Upper lobe of left lung (tissue), 4 donors: ENCODE measurements at regions not wholly inside any gene's neighbourhood (a gene's known extent, or its start where the extent isn't known, plus 50 kb on each side); places are given as distances from the start of the nearest gene placed in this dataset.

Experiments
- CTCF ChIP-seq, 6 experiments: fragments of 450-650 bp in 4 of 6; fragments of 200-600 bp in 2 of 6; sonication (generic) in 2 of 6; IDR thresholded peaks; one replicate each; pipeline ENCODE4 v1.5.1; 2016 to 2019; ENCODE audit warnings: antibody characterized with exemption in 6 of 6
- POLR2AphosphoS5 ChIP-seq, 2 donors: sonication (generic); formaldehyde crosslinking; IDR thresholded peaks; one replicate each; pipeline ENCODE4 v1.5.1; 2017; ENCODE audit warnings: antibody characterized with exemption in 2 of 2

GRCh38 chr20:40232756-40233155 lies 456.3 kb downstream of the MAFB start:
- TF ChIP-seq CTCF (IDR thresholded peaks at IDR 0.05) (no peak), POLR2AphosphoS5 (IDR thresholded peaks at IDR 0.05) (no peak)
